SU-DHL-6 (cell line): ENCODE measurements at regions not wholly inside any gene's neighbourhood (a gene's known extent, or its start where the extent isn't known, plus 50 kb on each side); places are given as distances from the start of the nearest gene placed in this dataset.

Experiments used
- EZH2phosphoT487 ChIP-seq: fragments of 200-600 bp; sonication (generic), shearing (Covaris generic); conservative IDR thresholded peaks from 2 replicates; pipeline ENCODE4 v1.6.1; 2018; ENCODE audit warnings: mild to moderate bottlenecking, antibody characterized with exemption, low read length, moderate library complexity, mixed read lengths
- TF ChIP-seq, protein P1 (sequence below): fragments of 200-600 bp; sonication (generic); IDR thresholded peaks from one replicate; pipeline ENCODE4 v1.5.1; 2017; ENCODE audit warnings: antibody characterized with exemption, mild to moderate bottlenecking, low read length, moderate library complexity; ENCODE audit not compliant: insufficient read depth, poor library complexity, severe bottlenecking

DNA sequence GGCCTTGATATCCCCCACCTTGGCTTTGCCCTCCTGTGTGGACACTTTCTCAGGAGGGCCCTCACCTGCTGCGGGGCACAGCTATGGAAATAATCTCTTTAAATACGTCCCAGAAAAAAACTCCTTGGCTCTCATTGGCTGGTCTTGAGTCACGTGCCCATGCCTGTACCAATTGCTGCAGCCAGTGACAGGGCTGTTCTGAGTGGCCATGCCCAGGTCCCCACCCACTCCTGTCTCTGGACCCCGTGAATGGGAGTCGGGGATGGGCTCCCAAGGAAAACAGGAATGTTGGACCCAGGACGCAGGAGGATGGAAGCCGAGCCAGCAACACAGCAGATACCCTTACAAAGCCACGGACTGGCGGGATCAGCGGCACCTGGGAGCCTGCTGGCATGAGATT is 53.1 kb upstream of the CDR2 start:
- TF ChIP-seq, protein P1, sequence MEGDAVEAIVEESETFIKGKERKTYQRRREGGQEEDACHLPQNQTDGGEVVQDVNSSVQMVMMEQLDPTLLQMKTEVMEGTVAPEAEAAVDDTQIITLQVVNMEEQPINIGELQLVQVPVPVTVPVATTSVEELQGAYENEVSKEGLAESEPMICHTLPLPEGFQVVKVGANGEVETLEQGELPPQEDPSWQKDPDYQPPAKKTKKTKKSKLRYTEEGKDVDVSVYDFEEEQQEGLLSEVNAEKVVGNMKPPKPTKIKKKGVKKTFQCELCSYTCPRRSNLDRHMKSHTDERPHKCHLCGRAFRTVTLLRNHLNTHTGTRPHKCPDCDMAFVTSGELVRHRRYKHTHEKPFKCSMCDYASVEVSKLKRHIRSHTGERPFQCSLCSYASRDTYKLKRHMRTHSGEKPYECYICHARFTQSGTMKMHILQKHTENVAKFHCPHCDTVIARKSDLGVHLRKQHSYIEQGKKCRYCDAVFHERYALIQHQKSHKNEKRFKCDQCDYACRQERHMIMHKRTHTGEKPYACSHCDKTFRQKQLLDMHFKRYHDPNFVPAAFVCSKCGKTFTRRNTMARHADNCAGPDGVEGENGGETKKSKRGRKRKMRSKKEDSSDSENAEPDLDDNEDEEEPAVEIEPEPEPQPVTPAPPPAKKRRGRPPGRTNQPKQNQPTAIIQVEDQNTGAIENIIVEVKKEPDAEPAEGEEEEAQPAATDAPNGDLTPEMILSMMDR = no peak
- no peak for TF ChIP-seq EZH2phosphoT487
